HG03159 (cell line): ENCODE measurements at regions not wholly inside any gene's neighbourhood (a gene's known extent, or its start where the extent isn't known, plus 50 kb on each side); places are given as distances from the start of the nearest gene placed in this dataset.

Experiments
- ATAC-seq: cut with Tn5 transposase; IDR thresholded peaks from one replicate; pipeline ENCODE4 v1.9.1; 2021; ENCODE audit warnings: mild to moderate bottlenecking, moderate library complexity; ENCODE audit not compliant: unreplicated experiment

- no peak for ATAC-seq
These were observed 563.6 kb upstream of the CTNND2 start for GRCh38 chr5:12467799-12468198.

DNA sequence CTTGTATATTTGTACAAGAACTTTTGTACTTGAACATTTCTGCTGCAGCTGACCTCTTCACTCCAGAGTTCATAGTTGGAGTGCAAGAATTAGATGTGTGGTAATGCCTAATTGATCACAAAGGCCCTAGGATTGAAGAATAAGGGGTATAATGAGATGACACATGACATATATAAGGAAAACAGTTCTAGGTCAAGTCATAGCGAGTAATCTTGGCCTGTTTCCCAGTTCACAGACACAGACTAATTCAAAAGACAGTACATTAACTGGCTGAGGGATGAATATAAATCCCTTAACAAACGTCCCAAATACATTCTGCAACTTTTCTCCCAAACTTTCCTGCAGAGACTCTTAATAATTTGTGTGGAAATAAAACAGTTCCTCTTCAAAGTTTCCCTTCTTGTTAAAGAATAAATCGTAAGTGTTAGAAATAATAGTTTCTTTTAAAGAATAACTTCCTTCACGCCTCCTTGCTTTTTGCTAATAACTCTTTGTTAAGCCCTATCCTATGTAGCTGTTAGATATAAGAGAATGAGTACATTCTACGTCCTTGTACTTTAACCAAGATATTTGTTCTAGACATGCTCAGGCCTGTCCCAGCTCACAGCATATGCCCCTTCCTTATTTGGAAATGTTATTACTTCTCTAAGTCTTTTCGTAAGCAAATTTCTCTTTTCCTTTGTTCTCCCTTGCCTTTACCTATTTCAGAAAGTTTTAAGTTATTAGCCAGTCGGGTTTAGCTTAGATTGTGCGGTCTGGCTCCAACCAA lies 556.4 kb upstream of the CTNND2 start:
- ATAC-seq = no peak

- no peak for ATAC-seq
These were observed 555.1 kb upstream of the CTNND2 start for GRCh38 chr5:12459326-12459725.

GRCh38 chr5:12419075-12419474 lies 514.8 kb upstream of the CTNND2 start:
- no peak for ATAC-seq

DNA sequence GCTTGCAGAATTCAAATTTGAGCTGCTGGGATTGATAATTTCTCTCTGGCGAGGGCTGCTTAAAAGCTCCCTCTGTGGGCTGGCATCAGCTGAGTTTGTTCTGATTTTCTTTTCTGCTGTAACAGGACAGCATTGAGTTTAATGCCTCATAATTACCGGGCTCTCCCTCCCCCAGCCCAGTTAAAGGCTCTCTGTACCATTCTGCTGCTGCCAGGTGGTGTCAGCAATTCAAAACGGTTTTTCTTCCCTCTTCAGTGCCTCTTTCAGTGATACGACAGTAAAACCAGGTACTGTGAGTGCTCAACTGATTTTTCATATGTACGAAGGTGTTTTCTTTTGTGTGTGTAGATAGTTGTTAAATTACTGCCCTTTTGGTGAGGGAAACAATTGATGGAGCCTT lies 509.3 kb upstream of the CTNND2 start:
- no peak for ATAC-seq

DNA sequence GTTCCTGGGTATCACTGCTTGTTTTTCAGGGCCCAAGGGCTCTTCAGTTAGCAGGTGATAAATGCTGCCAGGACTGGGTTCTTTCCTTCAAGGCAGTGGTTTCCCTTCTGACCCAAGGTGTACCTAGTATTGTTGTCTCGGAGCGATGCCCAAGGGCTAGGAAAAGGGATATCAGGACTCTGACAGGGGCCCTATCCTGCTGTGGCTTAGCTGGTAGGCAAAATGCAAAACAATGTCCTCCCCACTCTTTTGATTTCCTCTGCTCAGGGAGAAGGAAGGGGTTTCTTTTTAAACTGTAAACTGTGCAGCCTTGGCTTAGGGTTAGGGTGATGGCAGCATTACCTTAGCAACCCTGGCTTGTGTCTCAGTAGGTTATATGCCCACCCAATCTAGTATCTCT lies 508.8 kb upstream of the CTNND2 start:
- ATAC-seq = no peak

GRCh38 chr5:12399868-12400267 lies 495.6 kb upstream of the CTNND2 start:
- no peak for ATAC-seq

GRCh38 chr5:12392246-12392645 lies 488.0 kb upstream of the CTNND2 start:
- ATAC-seq = no peak

- ATAC-seq = no peak
These were observed 480.8 kb upstream of the CTNND2 start for GRCh38 chr5:12385095-12385494.

- ATAC-seq = no peak
These were observed 479.8 kb upstream of the CTNND2 start for GRCh38 chr5:12384005-12384404.

- ATAC-seq = no peak
These were observed 463.7 kb upstream of the CTNND2 start for GRCh38 chr5:12367973-12368372.

GRCh38 chr5:12360218-12360617 lies 456.0 kb upstream of the CTNND2 start:
- ATAC-seq = no peak

DNA sequence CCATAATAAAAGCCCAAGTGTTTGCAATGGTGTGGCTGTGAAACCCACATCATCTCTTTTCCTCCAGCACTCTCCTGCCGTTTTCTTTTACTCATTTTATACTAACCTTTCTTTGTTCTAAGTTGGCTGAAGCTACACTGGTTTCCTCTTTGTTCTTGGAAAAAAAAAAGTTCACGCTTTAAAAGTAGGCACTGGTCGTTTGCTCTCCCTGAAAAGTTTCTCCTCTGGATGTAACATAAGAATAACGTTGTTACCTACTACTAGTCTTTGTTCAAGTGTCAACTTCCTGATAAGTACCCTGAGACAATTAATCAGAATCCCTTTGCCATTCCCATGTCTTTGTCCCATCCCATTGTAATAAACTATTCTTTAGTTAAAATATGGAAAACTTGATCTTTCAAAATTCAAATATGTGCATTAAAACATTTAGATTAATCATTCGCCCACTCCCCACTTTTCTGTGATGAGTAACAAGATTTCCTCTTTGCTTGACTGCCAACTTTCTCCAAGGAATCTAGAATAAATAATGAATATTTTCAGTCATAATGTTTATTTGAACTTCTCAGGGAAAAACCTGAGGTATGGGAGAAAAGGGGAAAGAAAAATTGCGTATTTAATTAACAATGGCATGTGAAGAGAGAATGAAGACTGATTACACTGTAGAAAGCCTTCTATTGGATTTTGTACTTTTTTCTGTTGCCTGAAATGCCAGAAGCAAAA lies 454.3 kb upstream of the CTNND2 start:
- no peak for ATAC-seq

DNA sequence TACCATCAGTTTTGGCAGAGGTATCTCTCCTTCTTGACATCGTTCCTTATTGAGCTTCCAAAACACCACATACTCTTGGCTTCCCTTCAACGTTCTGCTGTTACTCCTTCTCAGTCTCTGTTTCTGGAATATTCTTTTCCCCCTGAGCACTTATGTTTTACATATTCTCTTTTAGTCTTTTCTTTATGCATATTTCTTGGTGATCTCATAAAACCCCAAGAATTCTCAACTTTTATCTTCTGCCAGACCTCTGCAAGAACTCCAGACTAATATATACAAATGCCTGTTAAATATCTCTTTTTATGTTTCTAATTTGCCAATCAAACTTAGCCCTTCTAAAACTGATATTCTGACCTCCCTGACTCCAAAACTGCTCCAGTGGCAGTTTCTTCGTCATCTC lies 453.4 kb upstream of the CTNND2 start:
- ATAC-seq = no peak

DNA sequence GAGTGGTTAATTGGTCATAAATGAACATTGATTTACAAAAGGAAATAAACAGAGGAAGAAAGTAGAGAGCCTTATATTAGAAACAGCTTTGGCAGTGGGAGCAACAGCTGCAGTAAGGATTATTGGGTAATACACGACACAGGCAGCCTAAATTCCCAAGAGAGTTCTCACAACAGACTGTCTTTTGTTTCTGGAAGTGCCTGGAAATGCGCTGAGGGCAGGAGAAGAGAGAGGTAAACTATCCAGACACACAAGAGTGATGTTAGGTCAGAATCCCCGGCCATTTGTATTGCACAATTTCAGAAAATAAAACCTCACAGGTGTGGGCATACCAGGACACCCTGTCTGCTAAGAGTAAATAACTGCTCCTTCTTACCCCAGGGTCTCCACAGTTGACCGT lies 450.4 kb upstream of the CTNND2 start:
- ATAC-seq = no peak

GRCh38 chr5:12343558-12343957 lies 439.3 kb upstream of the CTNND2 start:
- ATAC-seq = no peak

GRCh38 chr5:12335938-12336337 lies 431.7 kb upstream of the CTNND2 start:
- no peak for ATAC-seq

- ATAC-seq = no peak
These were observed 428.2 kb upstream of the CTNND2 start for GRCh38 chr5:12332480-12332879.

GRCh38 chr5:12330993-12331588 lies 426.8 kb upstream of the CTNND2 start:
- ATAC-seq = no peak

- no peak for ATAC-seq
These were observed 426.1 kb upstream of the CTNND2 start for GRCh38 chr5:12330381-12330780.

DNA sequence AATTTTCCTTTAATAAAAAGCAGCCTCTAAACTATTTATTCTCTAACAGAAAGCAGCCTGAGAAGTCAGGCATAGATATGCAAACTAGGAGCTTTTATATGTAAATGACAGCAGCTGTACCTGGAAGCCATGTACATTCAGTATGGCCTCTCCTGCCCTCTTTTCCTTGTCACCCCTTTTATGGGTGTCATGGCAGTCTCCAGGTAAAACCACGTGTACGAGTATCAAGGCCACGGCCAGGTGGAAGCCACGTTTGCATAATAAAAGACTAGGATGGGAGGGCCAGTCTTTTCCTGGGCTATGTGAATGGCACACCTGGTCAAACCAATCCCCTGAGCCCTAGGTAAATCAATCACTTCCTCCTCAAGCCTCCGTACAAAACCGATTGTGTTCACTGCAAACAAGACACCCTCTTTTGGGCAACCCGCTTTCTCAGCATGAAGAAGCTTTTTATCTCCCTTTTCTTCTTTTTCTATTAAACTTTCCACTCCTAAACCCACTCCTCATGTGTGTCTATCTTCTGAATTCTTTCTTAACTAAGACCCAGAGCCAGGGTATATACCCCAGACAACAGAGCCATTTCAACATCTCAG lies 419.5 kb upstream of the CTNND2 start:
- ATAC-seq = no peak

DNA sequence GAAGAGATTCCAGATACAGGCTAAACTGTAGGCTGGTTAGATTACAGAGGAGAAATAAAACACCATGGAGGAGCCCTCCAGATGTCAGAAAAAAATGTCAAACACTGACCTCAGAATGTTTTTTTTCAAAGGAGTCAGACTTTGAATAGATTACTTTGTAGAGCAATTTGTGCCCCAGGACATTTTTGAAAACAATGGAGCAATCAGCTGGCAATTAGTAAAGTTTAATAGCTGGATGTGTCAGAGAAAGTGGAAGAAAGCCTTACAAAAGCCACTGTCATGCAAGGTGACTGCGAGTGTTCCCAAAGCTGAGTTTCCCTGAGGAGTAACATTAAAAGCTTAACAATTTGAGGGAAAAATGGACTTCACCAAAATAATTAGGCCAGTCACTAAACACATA lies 417.8 kb upstream of the CTNND2 start:
- no peak for ATAC-seq
